HL-60 (cell line): ENCODE measurements at regions not wholly inside any gene's neighbourhood (a gene's known extent, or its start where the extent isn't known, plus 50 kb on each side); places are given as distances from the start of the nearest gene placed in this dataset.

Experiments
- DNase-seq, 2 experiments: peaks; one replicate each; pipeline ENCODE4 v3.0.0-alpha.2; 2010 to 2020; ENCODE audit warnings: low read depth in 1 of 2, low spot score in 1 of 2
- H3K27ac ChIP-seq: fragments of 250-450 bp; sonication (Bioruptor Pico); replicated peaks from 2 replicates; pipeline ENCODE4 v1.5.1; 2020; ENCODE audit warnings: mild to moderate bottlenecking, moderate library complexity
- H3K27me3 ChIP-seq: fragments of 250-450 bp; sonication (Bioruptor Pico); 2 replicates; pipeline ENCODE4 v1.5.1; 2021; ENCODE audit warnings: mild to moderate bottlenecking, moderate library complexity; ENCODE audit not compliant: insufficient read depth, poor library complexity, severe bottlenecking
- H3K4me3 ChIP-seq: replicated peaks from 2 replicates; pipeline ENCODE4 v1.5.1; 2011; ENCODE audit warnings: mild to moderate bottlenecking, control low read depth, low read length; ENCODE audit not compliant: insufficient read depth
- CTCF ChIP-seq: IDR thresholded peaks from one replicate; pipeline ENCODE4 v1.5.1; 2011; ENCODE audit warnings: low read length, control low read depth, inconsistent platforms; ENCODE audit not compliant: insufficient read depth
- GABPA ChIP-seq: IDR thresholded peaks from 2 replicates; pipeline ENCODE4 v1.6.1; 2012; ENCODE audit warnings: low read depth
- POLR2AphosphoS5 ChIP-seq: IDR thresholded peaks from 2 replicates; pipeline ENCODE4 v1.6.1; 2012; ENCODE audit warnings: low read depth
- REST ChIP-seq: IDR thresholded peaks from 2 replicates; pipeline ENCODE4 v1.6.1; 2012; ENCODE audit warnings: low read depth; ENCODE audit not compliant: insufficient replicate concordance
- SPI1 ChIP-seq: IDR thresholded peaks from 2 replicates; pipeline ENCODE4 v1.6.1; 2012; ENCODE audit warnings: low read depth, mild to moderate bottlenecking, borderline replicate concordance

- TF ChIP-seq GABPA (no peak), REST (no peak), POLR2AphosphoS5 (no peak), SPI1 (no peak), CTCF (no peak)
- H3K4me3 ChIP-seq: no peak overlapping the region
Observed at GRCh38 chr18:34039611-34040010, 185.1 kb downstream of the NOL4 start.

GRCh38 chr18:34039201-34039600 lies 185.5 kb downstream of the NOL4 start:
- Histone ChIP-seq H3K27me3 (no peaks in the 10 kb centered on the region), H3K4me3 (no peak overlapping the region), H3K27ac (no peak overlapping the region)
- no peak for DNase-seq
- no peak for TF ChIP-seq GABPA
- no peak for TF ChIP-seq POLR2AphosphoS5
- no peak for TF ChIP-seq REST
- TF ChIP-seq CTCF: no peak
- TF ChIP-seq SPI1: no peak

More at GRCh38 chr18:34039611-34040010, 185.1 kb downstream of the NOL4 start:
- Histone ChIP-seq H3K27ac (no peak overlapping the region), H3K27me3 (no peaks in the 10 kb centered on the region)
- DNase-seq: no peak

- Histone ChIP-seq H3K4me3 (no peak overlapping the region), H3K27me3 (no peaks in the 10 kb centered on the region), H3K27ac (no peak overlapping the region)
- no peak for DNase-seq
- TF ChIP-seq CTCF (no peak), REST (no peak), SPI1 (no peak), GABPA (no peak), POLR2AphosphoS5 (no peak)
Observed at GRCh38 chr18:34038086-34038485, 186.6 kb downstream of the NOL4 start.
